Erythroblast (primary cell): ENCODE measurements at regions not wholly inside any gene's neighbourhood (a gene's known extent, or its start where the extent isn't known, plus 50 kb on each side); places are given as distances from the start of the nearest gene placed in this dataset.

ENCODE experiments used
- GATA1 ChIP-seq: IDR thresholded peaks from 2 replicates; pipeline ENCODE4 v1.6.1; 2011; ENCODE audit warnings: low read depth, mild to moderate bottlenecking, control low read depth, low read length, moderate library complexity
- POLR2A ChIP-seq: IDR thresholded peaks from 2 replicates; pipeline ENCODE4 v1.6.1; 2011; ENCODE audit warnings: mild to moderate bottlenecking, low read length

- TF ChIP-seq POLR2A (no peak), GATA1 (no peak)
These were observed 329.7 kb upstream of the KLHL29 start for GRCh38 chr2:23055251-23055650.
